Inflammatory macrophage (primary cell): ENCODE measurements at regions not wholly inside any gene's neighbourhood (a gene's known extent, or its start where the extent isn't known, plus 50 kb on each side); places are given as distances from the start of the nearest gene placed in this dataset.
"Not testable (repeated sequence)": the region's sequence is repeated elsewhere in the genome, so short reads cannot be mapped to it uniquely, and the experiment has no call there.

ENCODE experiments used
- DNase-seq, 2 donors: peaks; one replicate each; pipeline ENCODE4 v3.0.0-alpha.2; 2020 to 2022

DNA sequence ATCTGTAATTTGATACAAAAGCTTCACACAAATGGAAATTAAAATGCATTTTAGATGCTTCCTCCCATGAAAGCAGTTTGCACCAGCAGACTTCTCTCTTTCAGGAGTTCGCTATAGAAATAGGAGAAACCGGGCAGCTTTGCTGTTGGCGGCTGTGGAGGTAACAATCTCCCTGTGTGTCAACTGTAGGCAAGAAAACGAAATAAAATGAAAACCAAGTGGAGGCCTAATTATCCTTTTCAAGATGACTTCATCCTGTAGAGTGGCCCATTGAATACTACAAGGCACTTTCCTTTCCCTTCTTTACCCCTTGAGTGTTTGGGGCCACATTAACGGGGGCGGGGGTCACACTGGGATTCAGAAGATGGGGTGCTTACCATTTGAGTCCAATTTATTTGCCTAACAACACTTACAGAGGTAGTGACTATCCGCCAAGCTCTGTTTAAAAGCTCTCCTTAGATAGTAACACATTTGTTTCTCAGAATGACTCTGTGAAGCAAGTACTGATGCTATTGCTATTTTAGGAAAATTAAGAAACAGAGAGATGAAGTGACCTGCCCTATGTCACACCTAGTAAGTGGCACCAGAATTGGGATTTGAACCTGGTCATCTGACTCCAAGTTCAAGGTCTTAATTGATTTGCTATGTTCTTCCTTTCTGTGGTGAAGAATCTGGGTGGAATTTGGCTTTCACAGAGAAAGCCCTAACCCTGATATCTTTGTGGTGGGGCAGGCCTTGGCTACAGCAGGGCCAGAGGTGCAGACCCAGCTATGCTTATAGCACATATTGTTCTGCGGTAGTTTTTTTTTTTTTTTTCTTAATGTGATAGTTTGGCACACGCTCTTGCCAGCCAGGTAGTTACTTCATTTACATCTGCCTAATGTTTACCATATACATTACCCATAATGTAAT is 125.5 kb upstream of the MPHOSPH6 start:
- DNase-seq: no peak

DNA sequence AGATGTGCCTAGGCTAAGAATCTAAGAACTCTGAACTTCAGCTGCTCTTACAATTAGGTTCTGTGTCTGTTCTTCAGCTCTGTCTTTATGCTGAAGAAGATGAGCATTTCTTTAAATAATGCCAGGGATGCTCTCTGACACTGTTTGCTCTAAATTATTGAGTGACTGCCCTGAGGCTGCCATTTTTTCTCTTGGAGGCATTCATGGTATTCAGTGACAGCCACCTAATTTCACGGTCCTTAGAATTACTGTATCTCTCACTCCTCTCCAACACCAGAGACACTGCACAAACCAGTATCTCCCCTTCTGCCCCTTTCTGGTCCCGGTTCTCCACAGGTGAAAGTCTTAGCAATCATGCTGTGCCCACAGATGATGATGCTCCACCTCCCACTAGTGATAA is 123.6 kb upstream of the MPHOSPH6 start:
- DNase-seq: no peak

GRCh38 chr16:82287937-82288336 is 117.9 kb upstream of the MPHOSPH6 start:
- DNase-seq: no peak

DNA sequence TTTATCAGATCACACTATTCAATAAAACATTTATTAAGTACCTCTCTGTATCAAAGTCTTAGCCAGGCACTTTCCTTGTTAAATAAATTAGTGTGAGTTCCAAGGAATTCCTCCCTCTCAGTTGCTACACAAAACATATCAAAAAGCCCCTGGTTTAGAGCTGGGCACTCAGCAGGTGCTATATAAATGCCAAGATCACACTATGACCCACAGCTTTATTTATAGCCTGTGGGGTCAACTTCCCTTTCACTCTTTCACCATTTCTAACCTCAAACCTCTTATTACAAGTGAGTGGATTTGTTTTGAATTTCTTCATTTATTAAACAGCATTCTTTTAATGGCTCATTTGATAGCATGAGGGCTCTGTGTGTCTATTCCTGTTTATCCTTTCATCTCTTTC is 112.6 kb upstream of the MPHOSPH6 start:
- peak in 1 of 2 donors; percentile 15 for DNase-seq

GRCh38 chr16:82281544-82281943 is 111.5 kb upstream of the MPHOSPH6 start:
- no peak for DNase-seq

DNA sequence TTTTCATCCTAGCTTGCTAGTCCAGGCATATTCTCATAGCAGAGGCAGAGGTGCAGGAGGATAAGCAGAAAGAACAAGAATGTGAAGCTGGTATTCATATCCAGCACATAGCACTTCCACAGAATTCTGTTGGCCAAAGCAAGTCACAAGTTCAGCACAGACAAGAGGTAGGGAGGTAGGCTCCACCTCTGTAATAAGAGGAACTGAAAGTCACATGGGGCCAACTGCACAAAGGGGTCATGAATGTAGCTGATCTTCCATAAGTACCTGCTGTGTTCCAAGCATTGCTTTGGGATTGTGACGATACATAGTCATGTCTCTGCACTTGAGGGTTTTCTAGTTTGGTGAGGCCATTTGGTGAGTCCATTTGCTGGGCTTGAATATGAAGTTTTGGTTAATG is 110.8 kb upstream of the MPHOSPH6 start:
- no peak for DNase-seq

DNA sequence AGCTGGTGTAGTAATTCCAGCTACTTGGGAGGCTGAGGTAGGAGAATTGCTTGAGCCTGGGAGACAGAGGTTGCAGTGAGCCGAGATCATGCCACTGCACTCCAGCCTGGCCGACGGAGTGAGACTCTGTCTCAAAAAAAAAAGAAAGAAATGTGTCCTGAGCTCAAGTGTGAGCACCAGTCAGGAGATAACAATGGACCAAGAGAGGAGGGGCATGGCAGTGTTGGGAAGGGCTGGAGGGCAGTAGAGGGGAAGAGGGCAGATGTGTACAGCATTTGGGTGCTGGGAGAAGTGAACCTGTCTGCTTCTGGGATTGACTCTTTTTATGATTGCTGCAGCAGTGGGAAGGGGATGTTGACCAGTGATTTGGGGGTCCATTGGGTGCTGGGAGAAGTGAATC is 105.3 kb upstream of the MPHOSPH6 start:
- not testable (repeated sequence) for DNase-seq

GRCh38 chr16:82271636-82272035 is 101.6 kb upstream of the MPHOSPH6 start:
- no peak for DNase-seq

- DNase-seq: not testable (repeated sequence)
Measured at GRCh38 chr16:82267675-82268074, 97.7 kb upstream of the MPHOSPH6 start.

DNA sequence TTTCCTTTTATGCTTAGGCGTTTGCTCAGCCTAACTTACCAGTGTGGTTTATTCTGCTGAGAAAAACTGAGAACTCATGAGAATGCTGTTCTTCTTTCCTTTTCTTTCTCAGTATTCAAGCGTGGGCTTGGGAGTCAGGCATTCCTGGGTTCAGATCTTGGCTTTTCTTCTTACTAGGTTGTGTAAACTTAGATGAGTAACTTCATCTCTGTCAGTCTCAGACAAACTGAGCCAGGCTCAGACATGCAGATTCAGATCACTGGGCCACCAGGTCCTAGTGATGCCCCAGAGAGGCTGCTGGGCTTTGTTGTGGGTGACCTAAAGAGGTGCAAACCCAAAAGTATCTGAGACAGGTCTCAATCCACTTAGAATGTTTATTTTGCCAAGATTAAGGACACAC is 95.8 kb upstream of the MPHOSPH6 start:
- DNase-seq: no peak

GRCh38 chr16:82264756-82265155 is 94.7 kb upstream of the MPHOSPH6 start:
- DNase-seq: no peak

- DNase-seq: peak; percentile 13 to 51
Measured at GRCh38 chr16:82263521-82264143, 93.6 kb upstream of the MPHOSPH6 start.

DNA sequence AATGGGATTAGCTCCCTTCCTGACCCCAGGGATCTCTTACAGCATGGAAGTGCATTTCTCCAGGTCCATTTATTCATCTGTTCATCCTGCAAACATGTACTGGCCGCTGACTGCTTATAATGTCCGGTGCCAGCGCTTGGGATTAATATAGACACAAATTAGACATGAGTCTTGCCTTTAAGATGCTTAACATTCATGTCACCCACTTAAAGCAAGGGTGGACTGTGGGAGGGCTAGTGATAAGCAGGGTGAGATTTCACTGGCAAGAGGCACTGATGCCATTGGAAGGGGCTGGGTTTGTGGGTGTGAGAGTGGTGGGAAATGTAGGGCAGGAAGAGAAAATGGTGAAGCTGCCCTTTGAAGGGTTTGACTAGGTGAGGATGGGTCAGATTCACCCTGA is 92.2 kb upstream of the MPHOSPH6 start:
- no peak for DNase-seq

- DNase-seq: no peak
Measured at GRCh38 chr16:82260212-82260795, 90.3 kb upstream of the MPHOSPH6 start.

GRCh38 chr16:82259731-82260130 is 89.7 kb upstream of the MPHOSPH6 start:
- DNase-seq: no peak

DNA sequence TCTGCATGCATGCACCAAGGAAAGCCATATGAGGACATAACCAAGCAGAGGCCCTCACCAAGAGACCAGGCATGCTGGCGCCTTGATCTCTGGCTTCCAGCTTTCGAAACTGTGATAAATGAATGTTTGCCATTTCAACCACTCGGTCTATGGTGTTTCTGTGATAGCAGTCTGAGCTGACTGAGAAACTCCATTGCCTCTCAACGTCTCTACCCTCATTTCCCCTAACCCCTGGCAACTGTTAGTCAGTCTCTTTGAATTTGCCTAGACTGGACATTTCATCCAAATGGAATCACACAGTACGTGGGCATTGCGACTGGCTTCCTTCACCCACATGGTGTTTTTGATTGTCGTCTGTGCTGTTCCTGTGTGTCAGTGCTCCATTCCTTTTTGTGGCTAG is 88.0 kb upstream of the MPHOSPH6 start:
- DNase-seq: no peak

DNA sequence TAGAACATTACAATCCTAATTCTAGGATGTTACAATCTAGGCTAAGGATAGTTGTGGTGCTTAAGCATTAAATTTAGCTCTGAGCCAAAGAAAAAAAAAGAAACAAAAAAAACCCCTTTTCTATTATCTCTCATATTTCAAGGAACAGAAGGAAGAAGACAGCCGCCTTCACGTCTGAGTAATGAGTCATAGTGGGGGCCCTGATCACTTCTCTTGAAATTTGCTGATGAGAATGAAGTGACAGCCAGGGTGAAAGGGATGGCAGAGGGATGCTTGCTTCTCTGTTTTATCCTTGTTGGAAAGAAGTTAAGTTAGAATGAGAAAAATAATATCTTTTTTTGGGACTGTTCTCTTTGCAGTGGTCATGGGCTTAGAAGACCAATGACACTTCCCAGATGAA is 82.6 kb upstream of the MPHOSPH6 start:
- no peak for DNase-seq

- no peak for DNase-seq
Measured at GRCh38 chr16:82248677-82249076, 78.7 kb upstream of the MPHOSPH6 start.

DNA sequence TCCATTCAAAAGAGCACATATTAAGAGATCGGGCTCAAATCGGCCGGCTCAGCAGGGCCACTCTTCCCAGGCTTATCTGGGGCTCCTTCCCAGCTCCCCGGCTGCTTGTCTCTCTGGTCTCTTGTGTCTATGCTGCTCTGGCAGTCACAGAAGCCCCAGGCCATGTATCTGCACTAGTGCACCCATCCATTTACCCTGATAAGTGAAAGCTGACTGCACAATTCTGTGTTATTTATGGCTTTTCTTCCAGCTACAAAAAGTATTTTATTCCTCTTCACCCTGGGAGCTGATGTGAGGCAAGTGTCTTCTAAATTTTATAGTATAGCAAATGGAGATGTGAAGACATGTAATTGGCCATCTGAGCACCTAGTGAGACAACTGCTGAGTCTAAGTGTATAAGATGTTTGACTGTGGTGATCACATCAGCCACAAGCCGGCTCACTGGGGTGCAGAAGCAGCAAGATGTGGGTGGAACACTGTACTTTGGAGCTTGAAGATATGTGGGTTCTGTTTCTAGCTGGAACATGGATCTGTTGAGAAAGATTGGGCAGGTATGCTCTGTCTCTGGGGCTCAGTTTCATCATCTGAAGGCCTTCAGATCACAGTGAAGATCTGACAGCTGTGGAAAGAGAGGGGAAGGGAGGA is 78.1 kb upstream of the MPHOSPH6 start:
- DNase-seq: no peak

- DNase-seq: no peak
Measured at GRCh38 chr16:82242201-82242600, 72.2 kb upstream of the MPHOSPH6 start.

GRCh38 chr16:82241469-82242052 is 71.5 kb upstream of the MPHOSPH6 start:
- no peak for DNase-seq

DNA sequence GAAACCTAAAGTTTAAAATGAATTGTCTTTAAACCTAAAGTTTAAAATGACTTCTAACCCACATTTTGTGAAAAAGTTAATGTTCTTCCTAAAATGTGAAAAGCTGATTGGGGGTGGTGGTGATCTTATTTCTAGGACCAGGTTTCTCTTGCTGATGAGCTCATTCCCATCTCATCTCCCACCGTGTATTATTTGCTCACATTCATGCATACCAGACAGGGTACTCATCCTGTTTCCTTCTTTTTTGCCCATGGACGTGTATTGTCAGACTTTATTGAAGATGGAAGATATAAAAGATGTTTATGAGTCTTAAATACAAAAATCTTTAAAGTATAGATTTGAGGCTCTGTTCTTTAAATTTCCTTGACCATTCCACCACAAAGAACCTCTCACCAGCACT is 70.1 kb upstream of the MPHOSPH6 start:
- no peak for DNase-seq

DNA sequence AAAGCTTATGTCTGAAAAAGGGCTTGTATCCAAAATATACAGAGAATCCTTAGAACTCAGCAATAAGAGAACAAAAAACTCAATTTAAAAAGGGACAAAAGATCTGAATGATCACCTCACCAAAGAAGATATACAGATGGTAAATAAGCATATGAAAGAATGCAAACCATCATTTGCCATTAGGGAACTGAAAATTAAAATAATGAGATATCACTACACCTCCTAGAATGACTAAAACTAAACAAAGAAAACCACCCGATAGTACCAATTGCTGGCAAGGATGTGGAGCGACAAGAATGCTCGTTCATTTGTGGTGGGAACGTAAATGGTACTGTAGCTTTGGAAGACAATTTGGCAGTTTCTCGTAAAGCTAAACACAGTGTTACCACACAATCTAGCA is 66.9 kb upstream of the MPHOSPH6 start:
- no peak for DNase-seq
